22Rv1 (cell line): ENCODE measurements at regions not wholly inside any gene's neighbourhood (a gene's known extent, or its start where the extent isn't known, plus 50 kb on each side); places are given as distances from the start of the nearest gene placed in this dataset.

Experiments used
- ZFX ChIP-seq: fragments of 450-650 bp; IDR thresholded peaks from 2 replicates; pipeline ENCODE4 v1.6.1; 2017; ENCODE audit warnings: antibody characterized with exemption, borderline replicate concordance
- TF ChIP-seq, protein P1 (sequence below): fragments of 450-650 bp; IDR thresholded peaks from 2 replicates; pipeline ENCODE4 v1.5.1; 2017; ENCODE audit warnings: mild to moderate bottlenecking

DNA sequence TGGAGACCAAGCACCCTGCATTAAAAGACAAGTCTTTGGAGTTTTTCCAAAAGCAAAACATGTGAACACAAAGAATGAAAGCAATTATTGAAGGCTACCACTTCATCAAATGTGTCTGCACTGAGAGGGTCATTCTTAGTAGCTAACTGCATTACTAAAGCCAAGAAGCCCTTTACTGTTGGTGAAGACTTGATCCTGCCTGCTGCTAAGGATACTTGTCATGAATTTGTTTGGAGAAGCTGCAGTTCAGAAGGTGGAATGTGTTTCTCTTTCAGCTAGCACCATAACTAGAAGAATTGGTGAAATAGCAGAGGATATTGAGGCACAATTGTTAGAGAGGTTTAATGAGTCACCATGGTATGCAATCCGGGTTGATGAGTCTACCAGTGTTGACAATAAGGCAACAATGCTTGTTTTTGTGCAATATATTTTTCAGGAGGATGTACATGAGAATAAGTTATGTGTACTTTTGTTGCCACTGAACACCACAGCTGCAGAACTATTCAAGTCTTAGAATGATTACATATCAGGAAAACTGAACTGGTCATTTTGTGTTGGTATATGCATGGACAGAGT, 457.3 kb upstream of the ISX start:
- TF ChIP-seq, protein P1, sequence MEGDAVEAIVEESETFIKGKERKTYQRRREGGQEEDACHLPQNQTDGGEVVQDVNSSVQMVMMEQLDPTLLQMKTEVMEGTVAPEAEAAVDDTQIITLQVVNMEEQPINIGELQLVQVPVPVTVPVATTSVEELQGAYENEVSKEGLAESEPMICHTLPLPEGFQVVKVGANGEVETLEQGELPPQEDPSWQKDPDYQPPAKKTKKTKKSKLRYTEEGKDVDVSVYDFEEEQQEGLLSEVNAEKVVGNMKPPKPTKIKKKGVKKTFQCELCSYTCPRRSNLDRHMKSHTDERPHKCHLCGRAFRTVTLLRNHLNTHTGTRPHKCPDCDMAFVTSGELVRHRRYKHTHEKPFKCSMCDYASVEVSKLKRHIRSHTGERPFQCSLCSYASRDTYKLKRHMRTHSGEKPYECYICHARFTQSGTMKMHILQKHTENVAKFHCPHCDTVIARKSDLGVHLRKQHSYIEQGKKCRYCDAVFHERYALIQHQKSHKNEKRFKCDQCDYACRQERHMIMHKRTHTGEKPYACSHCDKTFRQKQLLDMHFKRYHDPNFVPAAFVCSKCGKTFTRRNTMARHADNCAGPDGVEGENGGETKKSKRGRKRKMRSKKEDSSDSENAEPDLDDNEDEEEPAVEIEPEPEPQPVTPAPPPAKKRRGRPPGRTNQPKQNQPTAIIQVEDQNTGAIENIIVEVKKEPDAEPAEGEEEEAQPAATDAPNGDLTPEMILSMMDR = no peak
- TF ChIP-seq ZFX = no peak
